Fibroblast of pulmonary artery (primary cell): ENCODE measurements at regions not wholly inside any gene's neighbourhood (a gene's known extent, or its start where the extent isn't known, plus 50 kb on each side); places are given as distances from the start of the nearest gene placed in this dataset.
"Not testable (repeated sequence)": the region's sequence is repeated elsewhere in the genome, so short reads cannot be mapped to it uniquely, and the experiment has no call there.

ENCODE experiments used
- DNase-seq: peaks from one replicate; pipeline ENCODE4 v3.0.0-alpha.2; 2010; ENCODE audit warnings: low read depth
- H3K4me3 ChIP-seq: replicated peaks from 2 replicates; pipeline ENCODE4 v1.5.1; 2011; ENCODE audit warnings: low read depth, mild to moderate bottlenecking, control low read depth, low read length, moderate library complexity
- CTCF ChIP-seq: IDR thresholded peaks from 2 replicates; pipeline ENCODE4 v1.5.1; 2011; ENCODE audit warnings: mild to moderate bottlenecking, control low read depth, low read length, inconsistent platforms; ENCODE audit errors: missing control alignments

GRCh38 chr5:63025679-63026078 is 447.1 kb downstream of the LRRC70 start:
- no peak for TF ChIP-seq CTCF
- DNase-seq: no peak
- no peak overlapping the region for H3K4me3 ChIP-seq

GRCh38 chr5:63022403-63022802 is 443.8 kb downstream of the LRRC70 start:
- no peak for DNase-seq
- TF ChIP-seq CTCF: no peak
- H3K4me3 ChIP-seq: no peak overlapping the region

GRCh38 chr5:63011158-63011557 is 432.5 kb downstream of the LRRC70 start:
- no peak for DNase-seq
- no peak for TF ChIP-seq CTCF
- H3K4me3 ChIP-seq: no peak overlapping the region

GRCh38 chr5:63008195-63008594 is 429.6 kb downstream of the LRRC70 start:
- no peak overlapping the region for H3K4me3 ChIP-seq
- TF ChIP-seq CTCF: no peak
- no peak for DNase-seq

GRCh38 chr5:62994842-62995241 is 416.2 kb downstream of the LRRC70 start:
- not testable (repeated sequence) for DNase-seq, H3K4me3 ChIP-seq

GRCh38 chr5:62985749-62986148 is 407.1 kb downstream of the LRRC70 start:
- no peak for TF ChIP-seq CTCF
- H3K4me3 ChIP-seq: no peak overlapping the region
- no peak for DNase-seq

- no peak for DNase-seq
- no peak for TF ChIP-seq CTCF
- H3K4me3 ChIP-seq: no peak overlapping the region
Observed at GRCh38 chr5:62982348-62982747, 403.7 kb downstream of the LRRC70 start.

GRCh38 chr5:62980884-62981283 is 402.3 kb downstream of the LRRC70 start:
- no peak for TF ChIP-seq CTCF
- H3K4me3 ChIP-seq: no peak overlapping the region
- DNase-seq: no peak
